NT2/D1 (cell line): ENCODE measurements at regions not wholly inside any gene's neighbourhood (a gene's known extent, or its start where the extent isn't known, plus 50 kb on each side); places are given as distances from the start of the nearest gene placed in this dataset.

Experiments
- YY1 ChIP-seq: IDR thresholded peaks from 2 replicates; pipeline ENCODE4 v1.6.1; 2011; ENCODE audit not compliant: insufficient read length, insufficient read depth
- ZNF274 ChIP-seq: IDR thresholded peaks from 2 replicates; pipeline ENCODE4 v1.6.1; 2011; ENCODE audit warnings: mild to moderate bottlenecking, low read depth, low read length

- TF ChIP-seq YY1: no peak
- no peak for TF ChIP-seq ZNF274
These were observed 309.3 kb downstream of the SV2B start for GRCh38 chr15:91409387-91409786.
